Epithelial cell of proximal tubule (primary cell): ENCODE measurements at regions not wholly inside any gene's neighbourhood (a gene's known extent, or its start where the extent isn't known, plus 50 kb on each side); places are given as distances from the start of the nearest gene placed in this dataset.

Experiments used
- DNase-seq: peaks from one replicate; pipeline ENCODE4 v3.0.0-alpha.2; 2011; ENCODE audit warnings: low read depth
- H3K4me3 ChIP-seq: 2 replicates; pipeline ENCODE4 v1.5.1; 2011; ENCODE audit warnings: low read depth, mild to moderate bottlenecking, low read length
- TF ChIP-seq, protein P1 (sequence below): conservative IDR thresholded peaks from 2 replicates; pipeline ENCODE4 v1.5.1; 2012; ENCODE audit warnings: low read depth, mild to moderate bottlenecking, low read length

DNA sequence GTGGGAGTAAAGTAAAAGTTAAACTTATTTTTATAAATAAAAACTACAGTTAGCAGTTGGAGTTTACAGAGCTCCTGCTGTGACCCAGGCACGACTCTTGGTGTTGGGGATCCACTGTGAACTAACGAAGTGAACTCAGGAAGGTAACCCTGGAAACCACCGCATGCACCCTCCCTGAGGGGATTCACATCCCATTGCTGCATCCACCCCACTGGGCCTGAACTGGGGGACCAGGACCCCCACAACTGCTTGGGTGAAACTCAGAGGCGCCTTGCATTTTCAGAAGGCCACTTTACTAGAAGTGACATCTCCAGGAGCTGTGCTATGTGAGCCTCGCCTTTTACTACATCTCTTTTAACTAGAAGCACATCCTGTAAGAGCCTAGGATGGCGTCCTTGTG is 166.4 kb downstream of the TEX29 start:
- no peak for DNase-seq
- TF ChIP-seq, protein P1, sequence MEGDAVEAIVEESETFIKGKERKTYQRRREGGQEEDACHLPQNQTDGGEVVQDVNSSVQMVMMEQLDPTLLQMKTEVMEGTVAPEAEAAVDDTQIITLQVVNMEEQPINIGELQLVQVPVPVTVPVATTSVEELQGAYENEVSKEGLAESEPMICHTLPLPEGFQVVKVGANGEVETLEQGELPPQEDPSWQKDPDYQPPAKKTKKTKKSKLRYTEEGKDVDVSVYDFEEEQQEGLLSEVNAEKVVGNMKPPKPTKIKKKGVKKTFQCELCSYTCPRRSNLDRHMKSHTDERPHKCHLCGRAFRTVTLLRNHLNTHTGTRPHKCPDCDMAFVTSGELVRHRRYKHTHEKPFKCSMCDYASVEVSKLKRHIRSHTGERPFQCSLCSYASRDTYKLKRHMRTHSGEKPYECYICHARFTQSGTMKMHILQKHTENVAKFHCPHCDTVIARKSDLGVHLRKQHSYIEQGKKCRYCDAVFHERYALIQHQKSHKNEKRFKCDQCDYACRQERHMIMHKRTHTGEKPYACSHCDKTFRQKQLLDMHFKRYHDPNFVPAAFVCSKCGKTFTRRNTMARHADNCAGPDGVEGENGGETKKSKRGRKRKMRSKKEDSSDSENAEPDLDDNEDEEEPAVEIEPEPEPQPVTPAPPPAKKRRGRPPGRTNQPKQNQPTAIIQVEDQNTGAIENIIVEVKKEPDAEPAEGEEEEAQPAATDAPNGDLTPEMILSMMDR = no peak
- no peak overlapping the region for H3K4me3 ChIP-seq

DNA sequence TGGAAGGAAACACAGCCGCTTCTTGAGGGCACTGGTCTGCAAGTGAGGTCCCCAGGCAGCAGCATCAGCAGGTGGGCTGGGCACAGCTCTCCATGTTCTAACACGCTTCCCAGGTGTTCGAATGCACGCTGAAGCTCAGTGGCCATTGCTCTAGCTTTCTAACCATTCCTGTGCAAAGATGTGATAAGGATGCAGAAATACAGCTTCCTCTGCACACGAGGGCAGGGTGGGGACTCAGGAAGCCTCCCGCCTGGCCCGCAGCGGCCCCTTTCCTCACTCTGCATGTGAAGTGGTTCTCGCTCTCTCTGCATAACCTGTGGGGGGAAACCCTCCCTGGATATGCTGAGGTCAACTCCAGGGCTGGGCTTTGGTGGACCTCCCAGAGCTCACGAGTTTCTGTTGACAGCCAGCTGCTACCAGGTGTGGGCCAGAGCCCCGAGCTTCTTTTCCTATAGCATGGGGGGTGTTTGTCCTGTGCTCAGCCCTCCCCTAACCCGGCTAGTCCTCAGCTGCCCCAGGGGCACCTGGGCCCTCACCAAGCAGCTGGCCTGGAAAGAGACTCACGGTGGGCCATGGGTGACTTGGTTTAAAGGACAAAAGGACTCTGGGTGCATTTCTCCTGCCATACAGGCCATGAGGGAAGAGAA is 168.2 kb downstream of the TEX29 start:
- TF ChIP-seq, protein P1 = no peak
- no peak for DNase-seq
- no peak overlapping the region for H3K4me3 ChIP-seq

DNA sequence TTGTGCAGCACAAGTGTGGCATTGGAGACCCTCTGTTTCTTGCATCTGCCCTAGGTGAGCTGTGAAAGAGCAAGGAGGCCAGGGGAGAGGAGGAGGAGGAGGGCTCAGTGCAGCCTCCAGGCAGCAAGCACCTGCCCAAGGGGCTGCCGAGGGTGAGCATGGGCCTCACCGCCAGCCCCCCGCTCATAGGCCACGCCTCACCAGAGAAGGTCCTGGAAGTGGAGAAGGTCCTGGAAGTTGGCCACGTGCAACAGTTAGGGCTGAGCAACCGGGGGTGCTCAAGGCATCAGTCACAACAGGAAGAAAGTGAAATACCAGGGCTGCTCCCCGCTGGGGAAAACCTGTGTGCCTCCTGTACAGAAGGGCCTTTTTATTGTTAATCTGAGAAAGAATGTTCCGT is 168.9 kb downstream of the TEX29 start:
- DNase-seq = no peak
- H3K4me3 ChIP-seq = no peak overlapping the region
- TF ChIP-seq, protein P1 = no peak

DNA sequence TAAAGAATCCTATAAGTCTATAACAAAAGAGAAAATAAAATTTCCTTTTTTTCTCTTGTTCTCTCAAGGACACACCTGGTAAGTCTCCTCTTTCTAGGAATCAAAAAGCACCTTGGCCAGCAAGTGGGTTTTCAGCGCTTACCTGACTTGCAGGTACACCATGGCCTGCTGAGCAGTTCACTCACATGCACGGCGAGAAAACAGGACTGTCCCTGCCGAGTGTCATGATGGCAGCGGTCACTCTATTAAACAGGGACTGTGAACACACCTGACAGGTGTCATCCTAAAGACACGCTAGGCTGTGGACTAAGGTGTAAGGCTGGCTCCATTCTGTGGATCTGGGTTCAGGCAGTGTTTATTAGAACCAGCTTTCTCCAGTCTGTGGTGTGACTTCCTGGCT is 170.2 kb downstream of the TEX29 start:
- DNase-seq = no peak
- TF ChIP-seq, protein P1 = no peak
- H3K4me3 ChIP-seq = no peak overlapping the region

DNA sequence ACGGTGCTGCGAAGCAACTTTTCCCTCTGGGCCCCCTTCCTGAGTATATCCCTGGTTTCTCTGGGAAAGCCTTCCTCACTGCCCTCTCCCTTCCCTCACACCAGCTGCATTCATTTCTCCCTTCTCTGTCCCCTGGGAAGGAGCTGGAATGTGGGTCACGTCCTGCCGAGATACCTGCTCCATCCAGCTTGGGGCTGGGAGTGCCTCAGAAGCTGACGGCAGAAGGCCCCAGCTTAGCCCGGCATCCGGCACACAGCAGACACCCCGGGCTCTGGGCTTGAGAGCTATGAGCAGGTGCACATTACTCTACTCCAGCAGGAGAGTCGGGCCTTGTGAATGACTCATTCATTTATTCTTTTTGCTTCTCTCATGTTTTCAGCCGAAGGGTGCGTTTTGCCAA is 170.6 kb downstream of the TEX29 start:
- no peak overlapping the region for H3K4me3 ChIP-seq
- no peak for DNase-seq
- TF ChIP-seq, protein P1 = no peak

DNA sequence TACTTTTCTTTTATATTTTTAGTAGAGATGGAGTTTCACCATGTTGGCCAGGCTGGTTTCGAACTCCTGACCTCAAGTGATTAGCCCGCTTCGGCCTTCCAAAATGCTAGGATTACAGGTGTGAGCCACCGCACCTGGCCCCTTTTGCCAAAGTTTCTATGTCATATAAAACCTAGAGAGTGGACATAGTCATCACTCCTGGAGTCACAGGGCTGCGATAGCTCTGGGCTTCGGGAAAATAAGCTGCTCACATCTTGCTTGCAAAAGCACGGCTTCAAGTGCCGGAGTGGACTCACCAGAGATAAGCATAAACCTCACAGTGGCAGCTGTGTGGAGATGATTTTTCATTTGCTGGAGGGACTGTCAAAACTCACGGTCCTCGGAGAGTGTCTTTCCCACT is 171.2 kb downstream of the TEX29 start:
- no peak overlapping the region for H3K4me3 ChIP-seq
- TF ChIP-seq, protein P1 = no peak
- no peak for DNase-seq

DNA sequence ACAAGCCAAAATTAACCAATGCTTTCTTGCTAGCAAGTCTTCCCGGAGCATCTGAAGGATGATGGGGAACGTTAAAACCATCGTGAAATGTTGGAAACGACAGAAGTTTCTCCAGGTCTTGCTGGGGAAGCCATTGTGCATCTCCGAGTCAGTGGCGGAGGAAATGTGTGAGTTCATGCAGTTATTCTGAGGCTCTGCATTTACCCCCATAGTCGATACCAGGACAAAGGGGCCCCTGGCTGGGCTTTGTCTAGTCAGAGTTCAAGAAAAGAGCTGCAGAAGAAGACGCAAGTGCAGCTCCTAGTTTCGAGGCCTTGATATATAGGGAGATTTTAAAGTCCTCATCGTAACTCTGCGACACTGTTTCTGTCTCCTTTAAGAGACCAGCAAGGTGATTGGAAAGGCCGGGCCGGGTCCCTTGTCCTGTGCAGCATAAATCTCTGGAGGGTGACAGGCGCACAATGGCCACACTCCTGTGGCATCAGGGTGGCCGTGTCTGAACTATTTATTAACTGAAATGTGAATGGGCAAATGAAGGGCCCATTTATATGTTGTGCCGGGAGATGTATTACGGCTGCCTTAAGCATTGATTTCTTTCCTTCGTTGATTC is 172.0 kb downstream of the TEX29 start:
- no peak for DNase-seq
- TF ChIP-seq, protein P1 = no peak
- H3K4me3 ChIP-seq = no peak overlapping the region
